Progenitor cell of endocrine pancreas (in vitro differentiated cells): ENCODE measurements at regions not wholly inside any gene's neighbourhood (a gene's known extent, or its start where the extent isn't known, plus 50 kb on each side); places are given as distances from the start of the nearest gene placed in this dataset.

Experiments
- DNase-seq: peaks from one replicate; pipeline ENCODE4 v3.0.0; 2021; ENCODE audit warnings: low spot score; ENCODE audit not compliant: unreplicated experiment
- H3K27ac Mint-ChIP-seq: 2 replicates; pipeline ENCODE4 v1.8.0; 2021; ENCODE audit warnings: mild to moderate bottlenecking, moderate library complexity, mixed read lengths
- H3K27me3 Mint-ChIP-seq: 2 replicates; pipeline ENCODE4 v1.8.0; 2021; ENCODE audit warnings: mixed read lengths
- H3K36me3 Mint-ChIP-seq: 2 replicates; pipeline ENCODE4 v1.8.0; 2022; ENCODE audit warnings: mixed read lengths; ENCODE audit not compliant: insufficient read depth
- H3K4me1 Mint-ChIP-seq: 2 replicates; pipeline ENCODE4 v1.8.0; 2021; ENCODE audit warnings: low read depth, mixed read lengths
- H3K4me3 Mint-ChIP-seq: 2 replicates; pipeline ENCODE4 v1.8.0; 2021; ENCODE audit warnings: low read depth, mild to moderate bottlenecking, moderate library complexity, mixed read lengths
- H3K9me3 Mint-ChIP-seq: 2 replicates; pipeline ENCODE4 v1.8.0; 2021; ENCODE audit warnings: low read depth, mixed read lengths
- TF ChIP-seq, protein P1 (sequence below): fragments of 200-600 bp; sonication (generic); IDR thresholded peaks from one replicate; pipeline ENCODE4 v1.5.0; 2021; ENCODE audit warnings: antibody characterized with exemption, mild to moderate bottlenecking; ENCODE audit not compliant: unreplicated experiment

DNA sequence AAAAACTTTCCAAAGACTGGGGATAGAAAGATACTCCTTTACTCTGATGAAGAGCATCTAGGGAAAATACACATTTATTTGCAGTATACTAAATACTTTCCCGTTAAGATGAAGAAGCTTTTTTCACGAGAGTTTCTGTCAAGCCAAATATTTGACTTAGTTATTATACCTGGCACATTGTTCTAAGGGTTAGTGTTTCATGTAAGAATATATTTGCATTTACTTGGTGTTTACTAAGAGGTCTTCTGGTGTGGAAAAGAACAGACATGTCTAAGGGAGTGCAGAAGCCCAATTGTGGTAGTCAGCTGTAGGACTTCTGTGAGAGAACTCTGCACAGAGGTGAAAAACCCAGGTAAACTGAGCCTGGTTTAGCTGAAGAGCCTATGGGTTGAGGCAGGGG, 457.6 kb upstream of the SOX11 start:
- peaks cover 4% of the 10 kb centered on the region for H3K27me3 Mint-ChIP-seq
- H3K36me3 Mint-ChIP-seq = no peaks in the 10 kb centered on the region
- TF ChIP-seq, protein P1, sequence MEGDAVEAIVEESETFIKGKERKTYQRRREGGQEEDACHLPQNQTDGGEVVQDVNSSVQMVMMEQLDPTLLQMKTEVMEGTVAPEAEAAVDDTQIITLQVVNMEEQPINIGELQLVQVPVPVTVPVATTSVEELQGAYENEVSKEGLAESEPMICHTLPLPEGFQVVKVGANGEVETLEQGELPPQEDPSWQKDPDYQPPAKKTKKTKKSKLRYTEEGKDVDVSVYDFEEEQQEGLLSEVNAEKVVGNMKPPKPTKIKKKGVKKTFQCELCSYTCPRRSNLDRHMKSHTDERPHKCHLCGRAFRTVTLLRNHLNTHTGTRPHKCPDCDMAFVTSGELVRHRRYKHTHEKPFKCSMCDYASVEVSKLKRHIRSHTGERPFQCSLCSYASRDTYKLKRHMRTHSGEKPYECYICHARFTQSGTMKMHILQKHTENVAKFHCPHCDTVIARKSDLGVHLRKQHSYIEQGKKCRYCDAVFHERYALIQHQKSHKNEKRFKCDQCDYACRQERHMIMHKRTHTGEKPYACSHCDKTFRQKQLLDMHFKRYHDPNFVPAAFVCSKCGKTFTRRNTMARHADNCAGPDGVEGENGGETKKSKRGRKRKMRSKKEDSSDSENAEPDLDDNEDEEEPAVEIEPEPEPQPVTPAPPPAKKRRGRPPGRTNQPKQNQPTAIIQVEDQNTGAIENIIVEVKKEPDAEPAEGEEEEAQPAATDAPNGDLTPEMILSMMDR = no peak
- H3K27ac Mint-ChIP-seq = no peak overlapping the region
- no peak for DNase-seq
- no peaks in the 10 kb centered on the region for H3K9me3 Mint-ChIP-seq
- peaks cover under 1% of the 10 kb centered on the region for H3K4me1 Mint-ChIP-seq
- H3K4me3 Mint-ChIP-seq = no peak overlapping the region

DNA sequence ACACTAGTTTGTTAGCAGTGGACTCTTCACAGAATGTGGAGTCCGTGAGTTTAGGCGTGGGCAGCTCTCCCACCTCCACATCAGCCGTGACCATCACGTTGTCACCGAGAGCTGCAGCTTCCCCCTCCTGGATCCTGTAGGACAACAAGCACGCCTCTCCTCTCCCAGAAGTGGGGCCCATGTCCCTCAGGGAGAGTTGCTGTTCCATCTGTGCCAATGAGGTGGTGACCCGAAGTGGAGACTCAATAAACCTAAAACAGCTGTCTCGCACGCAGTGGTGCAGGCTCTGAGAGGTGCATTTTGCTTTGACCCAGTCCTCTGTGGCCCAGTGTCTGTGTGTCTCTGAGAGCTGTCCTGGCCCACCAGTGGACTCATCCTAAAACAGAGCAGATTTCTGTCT, 456.5 kb upstream of the SOX11 start:
- Mint-ChIP-seq H3K9me3 (no peaks in the 10 kb centered on the region), H3K27me3 (no peaks in the 10 kb centered on the region), H3K36me3 (no peaks in the 10 kb centered on the region), H3K27ac (no peak overlapping the region), H3K4me1 (no peaks in the 10 kb centered on the region), H3K4me3 (no peak overlapping the region)
- TF ChIP-seq, protein P1 = no peak
- DNase-seq = no peak

DNA sequence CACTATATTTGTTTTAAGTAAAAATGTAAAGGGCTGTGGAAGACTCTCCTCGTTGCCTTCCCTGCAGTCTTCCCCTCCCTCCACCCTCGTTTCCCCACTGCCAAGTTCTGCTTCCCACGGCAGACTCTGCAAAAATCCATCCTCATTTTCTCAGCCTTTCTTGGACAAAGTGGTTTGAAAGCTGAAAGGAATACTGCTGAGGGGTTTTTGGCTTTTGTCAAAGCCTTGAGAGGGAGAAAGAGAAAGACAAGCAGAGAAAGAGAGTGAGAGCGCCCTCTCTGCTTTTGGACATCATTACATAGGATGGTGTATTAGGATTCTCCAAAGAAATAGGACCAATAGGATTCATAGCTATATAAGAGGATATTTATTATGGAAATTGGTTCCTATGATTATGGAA, 455.9 kb upstream of the SOX11 start:
- no peak for DNase-seq
- H3K9me3 Mint-ChIP-seq = no peaks in the 10 kb centered on the region
- H3K36me3 Mint-ChIP-seq = no peaks in the 10 kb centered on the region
- no peak overlapping the region for H3K27ac Mint-ChIP-seq
- no peaks in the 10 kb centered on the region for H3K27me3 Mint-ChIP-seq
- H3K4me1 Mint-ChIP-seq = no peaks in the 10 kb centered on the region
- H3K4me3 Mint-ChIP-seq = no peak overlapping the region
- TF ChIP-seq, protein P1 = peak; percentile 14

DNA sequence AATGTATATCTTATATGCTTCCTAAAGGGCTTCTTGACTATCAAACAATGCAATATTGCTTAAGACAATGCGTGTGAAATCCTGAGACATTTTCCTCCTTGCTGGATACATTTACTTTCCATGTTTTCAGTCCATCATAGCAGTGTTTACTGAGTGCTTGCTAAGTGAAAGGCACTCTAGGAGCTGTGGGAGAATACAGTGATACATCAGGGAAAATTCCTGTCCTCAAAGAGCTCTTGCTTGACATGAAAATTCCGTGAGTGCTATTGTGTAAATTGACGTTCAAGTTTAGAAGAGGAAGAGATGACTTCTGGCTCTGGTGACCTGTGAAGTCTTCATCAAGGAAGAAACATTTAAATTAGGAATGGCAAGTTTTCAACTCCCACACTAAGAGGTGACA, 449.4 kb upstream of the SOX11 start:
- H3K36me3 Mint-ChIP-seq = no peaks in the 10 kb centered on the region
- H3K9me3 Mint-ChIP-seq = peaks cover 4% of the 10 kb centered on the region
- TF ChIP-seq, protein P1 = no peak
- no peak for DNase-seq
- H3K4me3 Mint-ChIP-seq = no peak overlapping the region
- H3K4me1 Mint-ChIP-seq = no peaks in the 10 kb centered on the region
- H3K27ac Mint-ChIP-seq = no peak overlapping the region
- no peaks in the 10 kb centered on the region for H3K27me3 Mint-ChIP-seq

DNA sequence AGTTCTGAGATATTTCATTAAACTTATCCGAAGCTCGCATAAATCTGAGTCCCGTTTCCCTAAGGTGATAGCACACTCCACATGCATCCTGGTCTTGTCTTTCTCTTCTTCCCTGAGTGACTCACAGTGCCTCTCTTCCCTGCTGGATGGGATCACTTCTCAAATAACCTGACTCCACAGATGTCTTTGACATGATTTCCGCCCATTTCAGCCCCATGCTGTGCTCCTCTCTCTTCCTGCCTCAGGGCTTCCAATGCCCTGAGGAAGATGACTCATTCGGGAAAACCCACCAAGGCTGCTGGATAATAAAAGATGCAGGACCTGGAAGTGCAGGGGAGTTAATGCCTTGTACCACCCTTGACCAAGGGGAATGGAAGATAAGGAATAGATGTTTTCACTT, 441.7 kb upstream of the SOX11 start:
- TF ChIP-seq, protein P1 = no peak
- peaks cover 4% of the 10 kb centered on the region for H3K9me3 Mint-ChIP-seq
- H3K36me3 Mint-ChIP-seq = no peaks in the 10 kb centered on the region
- DNase-seq = no peak
- H3K27me3 Mint-ChIP-seq = no peaks in the 10 kb centered on the region
- no peaks in the 10 kb centered on the region for H3K4me1 Mint-ChIP-seq
- no peak overlapping the region for H3K27ac Mint-ChIP-seq
- H3K4me3 Mint-ChIP-seq = no peak overlapping the region
